Lower leg skin (tissue), 4 donors: ENCODE measurements at regions not wholly inside any gene's neighbourhood (a gene's known extent, or its start where the extent isn't known, plus 50 kb on each side); places are given as distances from the start of the nearest gene placed in this dataset.

Source experiments
- DNase-seq, 2 donors: peaks; one replicate each; pipeline ENCODE4 v3.0.0-alpha.2; 2019; ENCODE audit warnings: low spot score in 2 of 2
- H3K4me3 ChIP-seq: fragments of 200-600 bp; sonication (generic); 2 replicates; pipeline ENCODE4 v1.5.1; 2017; ENCODE audit warnings: mild to moderate bottlenecking, low read depth; ENCODE audit not compliant: poor library complexity, severe bottlenecking
- POLR2A ChIP-seq, 2 donors: fragments of 450-650 bp; IDR thresholded peaks; one replicate each; pipeline ENCODE4 v1.6.1; 2016 to 2017; ENCODE audit warnings: antibody characterized with exemption in 2 of 2, mild to moderate bottlenecking in 1 of 2, moderate library complexity in 1 of 2
- WGBS, 2 donors: methylation state at CpG; one replicate each; pipeline ENCODE4 v1.1.5; 2018; 5-methylcytosine and 5-hydroxymethylcytosine counted together
- intact Hi-C: fragments of 100-400 bp; cut with DNase I; formaldehyde crosslinking; loops from one replicate; pipeline ENCODE4 v1.15.0; 2023; ENCODE audit warnings: low total_unique reads
- TF ChIP-seq, protein P1 (sequence below), 3 donors: fragments of 450-650 bp; IDR thresholded peaks; one replicate each; pipeline ENCODE4 v1.5.1; 2016; ENCODE audit warnings: antibody characterized with exemption in 3 of 3, mild to moderate bottlenecking in 3 of 3, moderate library complexity in 2 of 3

DNA sequence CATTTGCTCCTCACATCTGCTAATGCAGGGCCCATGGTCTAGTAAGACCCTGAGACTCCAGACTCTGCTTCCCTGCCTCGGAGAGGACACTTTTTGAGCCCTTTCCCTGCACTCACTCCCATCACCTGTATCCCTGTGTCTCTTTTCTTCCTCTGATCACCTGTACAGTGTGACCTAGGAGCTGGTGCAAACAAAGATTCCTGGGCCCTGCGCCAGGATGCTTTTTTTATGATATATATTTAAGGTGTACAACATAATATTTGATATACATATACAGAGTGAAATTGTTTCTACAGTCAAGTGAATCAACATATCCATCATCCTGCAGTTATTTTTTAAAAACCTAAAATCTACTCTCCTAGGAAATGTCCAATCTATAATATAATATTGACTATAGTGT lies 355.4 kb downstream of the MAFB start:
- WGBS, 2 donors: 94 to 95% methylated on average over 2 of the region's 2 CpGs
- no peak for DNase-seq
- H3K4me3 ChIP-seq: no peak overlapping the region
- TF ChIP-seq POLR2A (IDR thresholded peaks at IDR 0.05): no peak
- TF ChIP-seq, protein P1, sequence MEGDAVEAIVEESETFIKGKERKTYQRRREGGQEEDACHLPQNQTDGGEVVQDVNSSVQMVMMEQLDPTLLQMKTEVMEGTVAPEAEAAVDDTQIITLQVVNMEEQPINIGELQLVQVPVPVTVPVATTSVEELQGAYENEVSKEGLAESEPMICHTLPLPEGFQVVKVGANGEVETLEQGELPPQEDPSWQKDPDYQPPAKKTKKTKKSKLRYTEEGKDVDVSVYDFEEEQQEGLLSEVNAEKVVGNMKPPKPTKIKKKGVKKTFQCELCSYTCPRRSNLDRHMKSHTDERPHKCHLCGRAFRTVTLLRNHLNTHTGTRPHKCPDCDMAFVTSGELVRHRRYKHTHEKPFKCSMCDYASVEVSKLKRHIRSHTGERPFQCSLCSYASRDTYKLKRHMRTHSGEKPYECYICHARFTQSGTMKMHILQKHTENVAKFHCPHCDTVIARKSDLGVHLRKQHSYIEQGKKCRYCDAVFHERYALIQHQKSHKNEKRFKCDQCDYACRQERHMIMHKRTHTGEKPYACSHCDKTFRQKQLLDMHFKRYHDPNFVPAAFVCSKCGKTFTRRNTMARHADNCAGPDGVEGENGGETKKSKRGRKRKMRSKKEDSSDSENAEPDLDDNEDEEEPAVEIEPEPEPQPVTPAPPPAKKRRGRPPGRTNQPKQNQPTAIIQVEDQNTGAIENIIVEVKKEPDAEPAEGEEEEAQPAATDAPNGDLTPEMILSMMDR (IDR thresholded peaks at IDR 0.05): no peak
- intact Hi-C loops: no loop called here

- no peak for DNase-seq
- no peak overlapping the region for H3K4me3 ChIP-seq
- intact Hi-C loops: no loop called here
- TF ChIP-seq POLR2A (IDR thresholded peaks at IDR 0.05): no peak
- TF ChIP-seq, protein P1 (IDR thresholded peaks at IDR 0.05): no peak
- WGBS, 2 donors: 32 to 48% methylated on average over 9 of the region's 9 CpGs
Measured at GRCh38 chr20:40331807-40332560, 357.1 kb downstream of the MAFB start.

DNA sequence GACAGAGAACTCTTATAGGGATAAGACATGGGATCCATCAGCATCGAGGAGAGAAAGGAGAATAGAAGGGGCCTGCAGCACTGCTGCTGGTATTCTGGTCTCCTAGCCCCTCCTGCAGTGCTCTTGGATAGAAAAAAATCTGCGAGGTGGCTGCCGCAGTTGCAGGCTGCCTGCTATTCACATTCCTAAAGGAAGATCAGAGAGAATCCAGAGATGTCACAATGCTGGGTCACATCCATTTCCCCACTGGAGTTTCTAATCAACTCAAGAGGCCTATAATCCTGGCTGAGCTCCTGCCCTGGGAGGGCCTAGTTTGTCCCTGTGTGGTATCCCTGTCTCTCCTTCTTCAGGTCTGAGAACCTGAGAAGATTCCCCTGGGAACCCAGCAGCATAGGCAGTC lies 357.8 kb downstream of the MAFB start:
- intact Hi-C loops: no loop called here
- TF ChIP-seq POLR2A (IDR thresholded peaks at IDR 0.05): no peak
- TF ChIP-seq, protein P1 (IDR thresholded peaks at IDR 0.05): no peak
- H3K4me3 ChIP-seq: no peak overlapping the region
- WGBS, 2 donors: 80 to 81% methylated on average over 3 of the region's 3 CpGs
- no peak for DNase-seq

- intact Hi-C loops: no loop called here
- 89 to 92% methylated on average over 2 of the region's 2 CpGs for WGBS, 2 donors
Measured at GRCh38 chr20:40329321-40329720, 359.7 kb downstream of the MAFB start.

GRCh38 chr20:40326784-40327183 lies 362.3 kb downstream of the MAFB start:
- DNase-seq: no peak
- intact Hi-C loops: no loop called here
- TF ChIP-seq, protein P1 (IDR thresholded peaks at IDR 0.05): no peak
- TF ChIP-seq POLR2A (IDR thresholded peaks at IDR 0.05): no peak
- H3K4me3 ChIP-seq: no peak overlapping the region
- WGBS, 2 donors: 61 to 83% methylated on average over 3 of the region's 3 CpGs

More at GRCh38 chr20:40329321-40329720, 359.7 kb downstream of the MAFB start:
- no peak for DNase-seq
- no peak overlapping the region for H3K4me3 ChIP-seq
- TF ChIP-seq POLR2A (IDR thresholded peaks at IDR 0.05): no peak
- TF ChIP-seq, protein P1 (IDR thresholded peaks at IDR 0.05): no peak
